ENCODE measurements at regions not wholly inside any gene's neighbourhood (a gene's known extent, or its start where the extent isn't known, plus 50 kb on each side); places are given as distances from the start of the nearest gene placed in this dataset.

DNA sequence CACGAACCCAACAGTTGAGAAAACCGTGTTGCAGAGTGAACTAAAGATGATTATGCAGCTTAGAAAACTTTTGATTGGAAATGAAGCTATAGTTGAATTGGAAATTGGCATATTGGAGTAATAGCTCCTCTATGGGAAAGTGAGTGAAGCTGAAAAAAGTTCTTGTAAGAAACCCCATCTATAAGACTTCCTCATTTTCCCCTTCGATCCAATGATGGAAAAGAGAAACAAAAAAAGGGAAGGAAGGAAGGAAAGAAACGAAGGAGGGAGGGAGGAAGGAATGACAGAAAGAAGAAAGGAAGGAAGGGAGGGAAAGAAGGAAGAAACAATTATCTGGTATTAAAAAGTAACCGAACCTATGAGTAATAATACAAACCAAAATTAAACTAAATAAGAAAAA lies 791.8 kb upstream of the NR2F2 start:
- Histone ChIP-seq H3K9me3 (no peaks in the 10 kb centered on the region), H3K4me1 (no peaks in the 10 kb centered on the region), H3K4me3 (ENCODE audit: low read depth, low read length) (no peak overlapping the region), H3K27me3 (no peaks in the 10 kb centered on the region), H3K36me3 (no peaks in the 10 kb centered on the region)
- DNase-seq, result no peak
- TF ChIP-seq, protein P1, sequence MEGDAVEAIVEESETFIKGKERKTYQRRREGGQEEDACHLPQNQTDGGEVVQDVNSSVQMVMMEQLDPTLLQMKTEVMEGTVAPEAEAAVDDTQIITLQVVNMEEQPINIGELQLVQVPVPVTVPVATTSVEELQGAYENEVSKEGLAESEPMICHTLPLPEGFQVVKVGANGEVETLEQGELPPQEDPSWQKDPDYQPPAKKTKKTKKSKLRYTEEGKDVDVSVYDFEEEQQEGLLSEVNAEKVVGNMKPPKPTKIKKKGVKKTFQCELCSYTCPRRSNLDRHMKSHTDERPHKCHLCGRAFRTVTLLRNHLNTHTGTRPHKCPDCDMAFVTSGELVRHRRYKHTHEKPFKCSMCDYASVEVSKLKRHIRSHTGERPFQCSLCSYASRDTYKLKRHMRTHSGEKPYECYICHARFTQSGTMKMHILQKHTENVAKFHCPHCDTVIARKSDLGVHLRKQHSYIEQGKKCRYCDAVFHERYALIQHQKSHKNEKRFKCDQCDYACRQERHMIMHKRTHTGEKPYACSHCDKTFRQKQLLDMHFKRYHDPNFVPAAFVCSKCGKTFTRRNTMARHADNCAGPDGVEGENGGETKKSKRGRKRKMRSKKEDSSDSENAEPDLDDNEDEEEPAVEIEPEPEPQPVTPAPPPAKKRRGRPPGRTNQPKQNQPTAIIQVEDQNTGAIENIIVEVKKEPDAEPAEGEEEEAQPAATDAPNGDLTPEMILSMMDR (IDR thresholded peaks at IDR 0.05; ENCODE audit: low read depth, low read length), result no peak

DNA sequence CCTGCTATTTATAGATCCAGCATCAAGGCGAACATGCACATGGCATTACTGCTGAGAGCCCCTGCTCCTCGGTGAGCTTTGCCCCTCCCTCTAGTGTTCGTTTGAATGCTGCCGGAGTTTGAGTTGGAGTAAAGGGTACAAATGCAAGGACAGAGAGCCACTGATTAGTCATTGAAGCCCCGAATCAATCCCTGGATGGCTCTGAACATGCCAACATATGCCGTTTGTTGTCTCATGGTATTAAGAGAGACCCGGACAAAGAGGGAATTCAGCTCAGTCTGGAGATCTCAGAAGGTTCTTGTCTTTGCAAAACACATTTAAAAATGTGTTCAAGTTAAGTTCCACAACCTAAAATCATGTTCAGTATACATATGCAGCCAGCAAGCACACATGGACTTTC lies 789.2 kb upstream of the NR2F2 start:
- H3K4me3 ChIP-seq (ENCODE audit: low read depth, low read length), result no peak overlapping the region
- H3K27me3 ChIP-seq, result no peaks in the 10 kb centered on the region
- TF ChIP-seq, protein P1 (IDR thresholded peaks at IDR 0.05; ENCODE audit: low read depth, low read length), result no peak
- no peaks in the 10 kb centered on the region for H3K9me3 ChIP-seq
- no peak for DNase-seq
- no peaks in the 10 kb centered on the region for H3K36me3 ChIP-seq
- no peaks in the 10 kb centered on the region for H3K4me1 ChIP-seq

DNA sequence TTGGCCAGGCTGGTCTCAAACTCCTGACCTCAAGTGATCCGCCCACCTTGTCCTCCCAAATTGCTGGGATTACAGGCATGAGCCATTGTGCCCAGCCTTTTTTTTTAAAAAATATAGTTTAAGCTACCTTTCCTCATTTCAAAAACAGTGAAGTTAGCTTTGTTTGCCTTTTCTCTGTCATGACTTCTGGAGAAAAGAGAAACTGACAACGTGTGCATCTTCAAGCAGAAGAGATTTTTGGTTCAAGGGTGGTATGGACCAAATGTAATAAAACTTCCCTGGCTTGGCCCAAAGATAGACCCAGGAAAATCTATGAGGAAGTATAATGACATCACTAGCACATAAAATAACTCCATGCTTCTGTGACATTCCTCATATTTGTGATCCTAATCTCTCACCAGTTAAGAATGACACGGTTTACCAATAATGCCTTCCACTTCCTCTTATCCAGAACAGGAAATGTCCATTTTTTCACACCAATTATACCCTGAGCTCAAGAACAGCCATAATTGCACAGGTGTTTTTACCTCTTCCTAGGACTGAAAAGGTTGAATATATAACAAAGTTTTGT lies 781.2 kb upstream of the NR2F2 start:
- H3K4me3 ChIP-seq (ENCODE audit: low read depth, low read length), result no peak overlapping the region
- H3K27me3 ChIP-seq, result no peaks in the 10 kb centered on the region
- TF ChIP-seq, protein P1 (IDR thresholded peaks at IDR 0.05; ENCODE audit: low read depth, low read length), result no peak
- H3K36me3 ChIP-seq, result no peaks in the 10 kb centered on the region
- H3K4me1 ChIP-seq, result no peaks in the 10 kb centered on the region
- DNase-seq, result no peak
- H3K9me3 ChIP-seq, result no peaks in the 10 kb centered on the region

DNA sequence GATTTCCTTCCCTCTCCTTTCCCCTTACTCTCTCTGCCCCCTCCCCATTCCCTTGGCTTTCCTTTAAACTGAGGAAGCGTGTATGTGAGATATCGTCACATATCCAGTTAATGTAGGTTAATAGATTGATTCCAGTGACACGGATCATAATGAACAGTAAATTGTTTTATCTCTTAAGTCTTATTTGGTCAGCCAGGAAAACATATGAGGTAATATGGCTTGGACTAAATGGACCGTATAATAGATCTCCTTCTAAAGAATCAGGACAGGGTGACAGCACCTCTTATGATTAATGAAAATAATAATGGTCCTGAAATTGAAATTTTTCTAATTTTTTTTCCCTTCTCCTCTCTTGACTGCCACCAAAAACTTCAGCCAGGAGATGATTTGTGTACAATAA lies 779.8 kb upstream of the NR2F2 start:
- no peak overlapping the region for H3K4me3 ChIP-seq (ENCODE audit: low read depth, low read length)
- TF ChIP-seq, protein P1 (IDR thresholded peaks at IDR 0.05; ENCODE audit: low read depth, low read length), result no peak
- H3K4me1 ChIP-seq, result no peaks in the 10 kb centered on the region
- no peaks in the 10 kb centered on the region for H3K27me3 ChIP-seq
- no peak for DNase-seq
- no peaks in the 10 kb centered on the region for H3K36me3 ChIP-seq
- H3K9me3 ChIP-seq, result no peaks in the 10 kb centered on the region

DNA sequence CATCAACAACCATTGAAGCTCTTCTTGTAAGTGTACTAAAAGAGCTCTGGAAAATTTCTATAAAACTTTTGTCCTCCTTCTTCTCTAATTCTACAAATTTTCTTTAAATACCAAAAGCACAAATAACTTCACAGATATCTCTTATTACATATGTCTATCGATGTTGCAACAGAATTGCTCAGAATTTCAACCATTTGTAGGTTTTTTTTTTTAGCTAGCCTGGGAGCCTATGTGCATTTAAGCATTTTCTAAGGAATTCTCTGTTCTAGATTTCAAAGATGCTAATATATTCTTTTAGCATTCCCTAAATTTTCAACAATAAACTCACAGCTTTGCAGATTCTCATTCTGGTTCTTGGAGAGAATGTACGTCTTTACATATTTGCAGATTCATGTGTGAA lies 774.3 kb upstream of the NR2F2 start:
- H3K4me1 ChIP-seq, result no peaks in the 10 kb centered on the region
- H3K27me3 ChIP-seq, result no peaks in the 10 kb centered on the region
- no peaks in the 10 kb centered on the region for H3K36me3 ChIP-seq
- DNase-seq, result no peak
- H3K4me3 ChIP-seq (ENCODE audit: low read depth, low read length), result no peak overlapping the region
- H3K9me3 ChIP-seq, result no peaks in the 10 kb centered on the region
- TF ChIP-seq, protein P1 (IDR thresholded peaks at IDR 0.05; ENCODE audit: low read depth, low read length), result no peak

DNA sequence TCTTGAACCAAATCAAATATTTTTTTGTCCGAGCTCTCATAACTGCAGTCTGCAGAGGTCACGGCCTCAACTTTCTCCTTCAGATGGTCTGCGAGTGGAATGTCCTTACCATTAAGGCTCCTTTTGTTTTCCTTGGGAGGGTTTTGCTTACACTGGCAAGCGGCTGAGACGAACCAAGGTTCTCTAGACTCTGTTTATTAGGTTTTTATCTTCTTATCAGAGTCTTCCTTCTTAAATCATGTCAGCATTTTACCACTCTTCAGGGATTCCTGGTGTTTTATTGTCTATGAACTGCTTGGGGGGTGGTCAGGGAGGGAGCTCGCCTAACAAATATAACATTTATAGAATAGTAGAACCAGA lies 773.7 kb upstream of the NR2F2 start:
- Histone ChIP-seq H3K27me3 (no peaks in the 10 kb centered on the region), H3K4me1 (no peaks in the 10 kb centered on the region), H3K4me3 (ENCODE audit: low read depth, low read length) (no peak overlapping the region), H3K36me3 (no peaks in the 10 kb centered on the region), H3K9me3 (no peaks in the 10 kb centered on the region)
- TF ChIP-seq, protein P1 (IDR thresholded peaks at IDR 0.05; ENCODE audit: low read depth, low read length), result no peak
- DNase-seq, result no peak
